ENCODE measurements at regions not wholly inside any gene's neighbourhood (a gene's known extent, or its start where the extent isn't known, plus 50 kb on each side); places are given as distances from the start of the nearest gene placed in this dataset.
"Not testable (repeated sequence)": the region's sequence is repeated elsewhere in the genome, so short reads cannot be mapped to it uniquely, and the experiment has no call there.

GRCh38 chr5:21581508-21581907, 1271.6 kb downstream of the CDH12 start:
- Histone ChIP-seq H3K9me3 (ENCODE audit: low read depth) (no peaks in the 10 kb centered on the region), H3K27me3 (no peaks in the 10 kb centered on the region), H3K4me1 (ENCODE audit: low read depth) (no peaks in the 10 kb centered on the region), H3K4me3 (no peak overlapping the region), H3K36me3 (no peaks in the 10 kb centered on the region), H3K27ac (no peak overlapping the region)
- DNase-seq (ENCODE audit: low read depth in 1 of 2, low spot score in 1 of 2), result no peak
- no peak for TF ChIP-seq CTCF (IDR thresholded peaks at IDR 0.05; ENCODE audit: low read depth, low read length)

- Histone ChIP-seq H3K27me3 (no peaks in the 10 kb centered on the region), H3K27ac (no peak overlapping the region), H3K36me3 (no peaks in the 10 kb centered on the region), H3K9me3 (ENCODE audit: low read depth) (no peaks in the 10 kb centered on the region), H3K4me1 (ENCODE audit: low read depth) (peaks cover 6% of the 10 kb centered on the region), H3K4me3 (no peak overlapping the region)
- DNase-seq (ENCODE audit: low read depth in 1 of 2, low spot score in 1 of 2), result no peak
- TF ChIP-seq CTCF (IDR thresholded peaks at IDR 0.05; ENCODE audit: low read depth, low read length), result no peak
These were observed 1278.2 kb downstream of the CDH12 start for GRCh38 chr5:21574961-21575360.

GRCh38 chr5:21574438-21574837, 1278.7 kb downstream of the CDH12 start:
- TF ChIP-seq CTCF (IDR thresholded peaks at IDR 0.05; ENCODE audit: low read depth, low read length), result no peak
- Histone ChIP-seq H3K27me3 (no peaks in the 10 kb centered on the region), H3K36me3 (no peaks in the 10 kb centered on the region), H3K4me3 (no peak overlapping the region), H3K4me1 (ENCODE audit: low read depth) (peaks cover 6% of the 10 kb centered on the region), H3K27ac (no peak overlapping the region), H3K9me3 (ENCODE audit: low read depth) (no peaks in the 10 kb centered on the region)
- peak in 1 of 2 donors; percentile 77 for DNase-seq (ENCODE audit: low read depth in 1 of 2, low spot score in 1 of 2)

GRCh38 chr5:21573416-21574314, 1279.5 kb downstream of the CDH12 start:
- no peak overlapping the region for H3K27ac ChIP-seq
- H3K36me3 ChIP-seq, result no peaks in the 10 kb centered on the region
- no peak for TF ChIP-seq CTCF (IDR thresholded peaks at IDR 0.05; ENCODE audit: low read depth, low read length)
- no peaks in the 10 kb centered on the region for H3K27me3 ChIP-seq
- H3K4me3 ChIP-seq, result no peak overlapping the region
- no peaks in the 10 kb centered on the region for H3K9me3 ChIP-seq (ENCODE audit: low read depth)
- H3K4me1 ChIP-seq (ENCODE audit: low read depth), result peaks cover 6% of the 10 kb centered on the region
- peak in 1 of 2 donors; percentile 19 for DNase-seq (ENCODE audit: low read depth in 1 of 2, low spot score in 1 of 2)

- not testable (repeated sequence) for H3K4me3 ChIP-seq; H3K27ac ChIP-seq; H3K9me3 ChIP-seq (ENCODE audit: low read depth); H3K27me3 ChIP-seq; DNase-seq (ENCODE audit: low read depth in 1 of 2, low spot score in 1 of 2); H3K36me3 ChIP-seq; H3K4me1 ChIP-seq (ENCODE audit: low read depth)
These were observed 1281.9 kb downstream of the CDH12 start for GRCh38 chr5:21571196-21571595.

GRCh38 chr5:21559109-21559508, 1294.0 kb downstream of the CDH12 start:
- not testable (repeated sequence) for H3K4me1 ChIP-seq (ENCODE audit: low read depth); H3K27ac ChIP-seq; DNase-seq (ENCODE audit: low read depth in 1 of 2, low spot score in 1 of 2); H3K4me3 ChIP-seq; H3K36me3 ChIP-seq; H3K9me3 ChIP-seq (ENCODE audit: low read depth); H3K27me3 ChIP-seq

- not testable (repeated sequence) for H3K4me3 ChIP-seq; H3K36me3 ChIP-seq; H3K4me1 ChIP-seq (ENCODE audit: low read depth); DNase-seq (ENCODE audit: low read depth in 1 of 2, low spot score in 1 of 2); H3K27me3 ChIP-seq; H3K9me3 ChIP-seq (ENCODE audit: low read depth); H3K27ac ChIP-seq
These were observed 1300.9 kb downstream of the CDH12 start for GRCh38 chr5:21552263-21552662.

- not testable (repeated sequence) for H3K4me1 ChIP-seq (ENCODE audit: low read depth); H3K9me3 ChIP-seq (ENCODE audit: low read depth); H3K27me3 ChIP-seq; H3K4me3 ChIP-seq; H3K27ac ChIP-seq; H3K36me3 ChIP-seq; DNase-seq (ENCODE audit: low read depth in 1 of 2, low spot score in 1 of 2)
These were observed 1302.2 kb downstream of the CDH12 start for GRCh38 chr5:21550916-21551315.

GRCh38 chr5:21547656-21548055, 1305.5 kb downstream of the CDH12 start:
- H3K36me3 ChIP-seq; H3K27me3 ChIP-seq; DNase-seq (ENCODE audit: low read depth in 1 of 2, low spot score in 1 of 2); H3K4me1 ChIP-seq (ENCODE audit: low read depth); H3K9me3 ChIP-seq (ENCODE audit: low read depth); H3K4me3 ChIP-seq; H3K27ac ChIP-seq: not testable (repeated sequence)

GRCh38 chr5:21535114-21535513, 1318.0 kb downstream of the CDH12 start:
- H3K4me3 ChIP-seq; H3K27me3 ChIP-seq; H3K9me3 ChIP-seq (ENCODE audit: low read depth); H3K4me1 ChIP-seq (ENCODE audit: low read depth); H3K27ac ChIP-seq; H3K36me3 ChIP-seq: not testable (repeated sequence)
- peak in 1 of 2 donors; percentile 48 for DNase-seq (ENCODE audit: low read depth in 1 of 2, low spot score in 1 of 2)

Measured in cardiac muscle cell (in vitro differentiated cells and primary cell).